Fibroblast of peridontal ligament (primary cell): ENCODE measurements at regions not wholly inside any gene's neighbourhood (a gene's known extent, or its start where the extent isn't known, plus 50 kb on each side); places are given as distances from the start of the nearest gene placed in this dataset.

Experiments
- DNase-seq: peaks from one replicate; pipeline ENCODE4 v3.0.0-alpha.2; 2010; ENCODE audit errors: extremely low read depth

DNA sequence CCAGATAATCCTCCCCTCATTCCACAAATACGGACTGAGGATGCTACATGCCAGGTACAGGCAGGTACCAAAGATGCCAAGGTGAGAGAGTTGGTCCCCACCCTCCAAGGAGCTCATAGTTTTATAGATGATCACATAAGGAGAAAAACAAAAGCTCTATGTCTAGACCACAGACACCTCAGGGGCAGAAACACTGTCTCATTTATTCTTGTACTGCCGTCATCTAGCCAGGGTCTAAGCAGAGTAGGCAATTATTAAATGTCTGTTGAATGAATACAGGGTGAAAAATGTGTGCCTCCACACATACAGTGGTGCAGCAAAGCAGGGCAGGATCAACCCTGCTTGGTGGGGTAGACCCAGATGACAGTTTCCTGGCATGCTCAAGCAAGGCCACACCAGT is 439.8 kb upstream of the JARID2 start:
- no peak for DNase-seq

DNA sequence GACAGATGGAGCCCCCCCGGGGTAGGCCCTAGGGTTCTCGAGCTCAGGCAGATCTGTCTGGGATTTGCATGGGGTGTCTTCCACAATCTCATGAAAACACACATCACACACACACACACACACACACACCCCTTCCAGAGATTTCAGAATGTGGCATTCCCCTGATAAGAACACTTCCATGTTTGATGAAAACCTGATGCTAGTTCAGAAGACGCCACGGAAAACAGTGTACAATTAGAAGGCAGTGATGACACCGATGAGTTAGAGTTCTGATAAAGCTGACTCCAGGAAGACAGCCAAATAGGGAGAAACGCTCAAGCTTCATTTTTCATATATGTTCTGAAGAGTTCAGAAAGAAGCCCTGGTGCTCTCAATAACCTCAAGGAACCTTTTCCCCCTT is 438.7 kb upstream of the JARID2 start:
- no peak for DNase-seq

DNA sequence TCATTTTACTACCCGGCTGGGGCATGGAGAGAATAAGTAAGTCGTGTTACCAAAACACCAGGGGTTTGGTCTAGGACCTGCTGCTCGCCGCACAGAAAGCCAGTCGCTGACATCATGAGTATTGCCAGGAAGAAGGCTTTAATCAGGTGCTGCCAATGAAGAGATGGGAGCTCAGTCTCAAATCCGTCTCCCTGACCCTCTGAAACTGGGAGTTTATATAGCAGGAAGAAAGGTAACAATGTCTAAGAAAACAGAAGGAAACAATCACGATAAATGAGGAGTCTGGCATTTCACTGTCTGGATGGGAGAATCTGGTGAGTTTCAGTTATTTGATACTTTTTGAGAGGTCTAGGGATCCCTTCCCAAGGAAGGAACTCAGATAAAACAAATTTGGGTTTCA is 437.9 kb upstream of the JARID2 start:
- DNase-seq, result no peak

DNA sequence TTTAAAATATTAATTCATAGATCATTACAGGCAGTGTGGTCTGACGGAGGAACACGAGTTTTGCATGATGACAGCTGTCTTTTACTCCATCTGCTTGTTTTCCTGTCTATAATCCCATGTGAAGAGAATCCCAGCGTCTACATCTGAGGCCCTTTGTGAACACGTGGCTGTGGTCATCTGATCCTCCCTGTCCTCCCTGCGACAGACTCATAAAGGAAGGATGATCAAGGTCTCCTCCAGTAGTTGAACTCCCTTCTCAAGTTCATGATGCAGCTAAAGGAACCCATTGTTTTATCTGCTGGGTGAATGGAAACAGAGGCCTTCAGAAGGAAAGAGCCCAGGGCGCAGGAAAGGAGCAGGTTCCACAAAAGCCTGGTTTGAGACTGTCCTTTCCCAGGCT is 435.8 kb upstream of the JARID2 start:
- no peak for DNase-seq

DNA sequence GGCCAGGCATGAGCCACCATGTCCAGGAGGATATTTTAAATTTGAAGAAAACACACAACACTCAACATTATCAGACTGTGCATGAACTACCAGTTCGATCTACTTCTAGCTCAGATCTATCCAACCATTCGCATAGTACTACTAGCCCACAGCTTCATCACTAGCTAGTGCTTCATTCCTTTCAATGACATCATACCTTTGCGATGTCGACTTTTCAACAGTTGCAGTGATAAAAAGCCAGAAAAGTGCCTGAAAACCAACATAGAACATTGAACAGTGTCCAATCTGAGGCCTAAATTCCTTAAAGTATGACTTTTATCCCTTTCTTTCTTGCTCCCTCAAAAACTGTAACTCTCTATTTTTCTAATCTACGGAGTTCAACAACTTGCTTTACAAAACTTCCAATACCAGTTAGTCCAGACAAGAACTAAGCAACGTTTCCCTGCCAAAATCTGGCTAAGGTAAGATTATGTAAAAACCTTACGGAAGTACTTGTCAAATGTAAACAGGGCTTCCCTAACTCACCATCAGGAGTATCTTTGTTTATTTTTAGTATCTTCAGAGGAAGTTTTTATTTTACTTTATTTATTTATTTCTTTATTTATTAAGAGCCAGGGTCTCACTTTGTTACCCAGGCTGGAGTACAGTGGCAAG is 434.0 kb upstream of the JARID2 start:
- DNase-seq, result no peak

DNA sequence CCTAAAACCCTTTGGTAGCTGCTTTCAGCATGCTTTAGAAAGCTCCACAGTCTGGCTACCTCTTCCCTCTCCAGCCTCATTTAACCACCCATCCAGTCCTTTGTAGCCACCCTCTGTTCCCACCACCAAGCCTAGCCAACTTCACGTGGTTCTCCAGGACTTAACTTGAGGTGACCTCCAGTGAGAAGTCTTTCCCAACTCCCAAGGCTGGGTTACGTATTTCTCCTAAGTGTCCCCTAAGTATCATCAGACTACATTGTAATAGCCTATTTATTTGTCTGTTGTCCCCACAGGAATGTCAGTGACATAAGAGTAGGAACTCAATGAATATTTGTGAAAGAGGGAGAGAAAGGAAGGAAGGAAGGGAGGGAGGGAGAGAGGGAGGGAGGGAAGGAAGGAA is 431.9 kb upstream of the JARID2 start:
- DNase-seq, result peak; percentile 51

DNA sequence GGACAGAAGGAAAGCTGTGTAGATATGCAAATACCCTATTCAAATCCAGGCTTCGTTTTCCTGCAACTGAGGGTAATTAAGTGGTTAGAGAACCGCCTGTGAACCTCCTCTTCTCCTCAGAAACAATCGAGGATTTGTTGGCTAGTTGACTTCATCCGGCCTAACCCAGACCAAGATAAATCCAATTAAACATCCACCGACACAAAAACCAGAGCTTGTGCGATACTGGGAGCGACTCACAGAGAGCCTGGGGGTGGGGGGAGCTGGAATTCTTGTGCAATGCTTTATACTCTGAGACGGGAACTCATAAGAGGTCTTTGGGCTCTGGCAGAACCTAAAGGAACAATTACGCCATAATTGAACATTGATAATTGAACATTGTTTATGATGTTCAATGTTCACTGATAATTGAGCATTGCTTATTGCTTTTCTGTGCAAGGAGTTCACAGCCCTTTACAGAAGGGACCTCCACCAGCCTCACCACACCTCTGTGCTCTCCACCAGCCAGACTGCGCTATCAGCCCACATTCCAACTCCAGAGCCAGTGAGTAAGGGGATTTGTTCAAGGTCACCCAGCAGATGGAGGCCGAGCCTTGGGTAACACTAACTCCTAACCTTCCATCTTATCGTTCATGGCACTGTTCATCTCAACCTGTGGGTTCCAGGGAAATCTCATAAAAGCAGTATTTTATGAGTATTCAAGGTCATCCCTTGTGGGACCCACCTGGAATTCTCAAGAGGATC is 429.6 kb upstream of the JARID2 start:
- DNase-seq, result no peak

DNA sequence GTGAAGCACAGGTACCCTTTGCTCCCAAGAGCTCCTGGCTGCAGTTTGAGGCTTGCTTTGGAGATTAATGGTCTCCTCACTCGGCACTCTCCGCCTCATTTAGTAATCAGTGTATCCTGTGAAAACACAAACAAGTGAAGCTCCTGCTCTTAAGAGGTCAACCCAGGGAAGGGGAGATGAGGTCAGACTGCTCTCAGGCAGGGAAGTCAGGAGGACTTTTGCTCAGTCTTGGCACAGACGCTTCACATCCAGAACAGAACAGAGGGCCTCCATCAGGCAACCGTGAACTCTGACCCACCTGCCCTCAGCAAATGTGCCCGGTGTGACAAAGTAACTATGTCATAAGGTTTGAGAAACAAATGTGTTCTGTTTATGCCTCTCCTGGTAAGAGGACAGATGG is 428.8 kb upstream of the JARID2 start:
- DNase-seq, result no peak

DNA sequence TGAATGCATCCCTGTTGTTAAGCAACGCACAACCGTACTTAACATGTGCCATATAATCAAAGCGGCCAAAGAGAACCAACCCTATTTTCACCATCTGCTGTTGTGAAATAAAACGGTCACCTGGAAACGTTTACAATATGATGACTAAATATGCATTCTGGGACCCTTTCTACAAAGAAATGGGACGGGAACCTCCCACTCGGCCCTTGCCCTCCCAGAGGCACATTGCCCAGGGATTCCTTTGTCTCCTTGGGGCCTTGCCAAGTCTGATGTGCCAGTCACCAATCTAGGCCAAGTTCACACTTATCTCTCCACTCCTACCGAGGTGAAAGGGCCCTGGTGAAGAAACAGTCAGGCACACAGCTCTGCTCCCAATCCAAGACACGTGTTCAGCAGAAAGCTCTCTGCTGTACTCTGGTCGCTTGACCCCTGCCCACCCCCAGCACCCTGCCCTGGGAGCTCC is 427.4 kb upstream of the JARID2 start:
- no peak for DNase-seq

DNA sequence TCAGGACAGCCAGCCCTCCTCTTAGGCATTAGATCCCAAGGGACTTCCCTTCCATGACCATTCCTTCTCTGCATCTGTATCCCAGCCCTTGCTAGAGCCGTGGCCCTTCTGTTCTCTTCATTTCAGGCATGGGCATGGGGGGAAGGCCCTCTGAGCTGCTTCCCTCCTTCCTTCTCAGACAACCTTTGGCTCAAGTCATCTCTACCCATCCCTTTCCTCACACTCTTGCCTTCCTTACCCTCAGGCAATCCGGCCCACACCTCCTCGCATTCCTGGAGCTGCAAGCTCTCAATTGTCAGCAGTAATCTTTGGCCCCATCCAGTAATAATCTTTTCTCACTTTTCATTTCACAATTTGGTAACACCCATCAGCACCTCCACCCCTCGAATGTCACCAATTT is 426.9 kb upstream of the JARID2 start:
- no peak for DNase-seq

DNA sequence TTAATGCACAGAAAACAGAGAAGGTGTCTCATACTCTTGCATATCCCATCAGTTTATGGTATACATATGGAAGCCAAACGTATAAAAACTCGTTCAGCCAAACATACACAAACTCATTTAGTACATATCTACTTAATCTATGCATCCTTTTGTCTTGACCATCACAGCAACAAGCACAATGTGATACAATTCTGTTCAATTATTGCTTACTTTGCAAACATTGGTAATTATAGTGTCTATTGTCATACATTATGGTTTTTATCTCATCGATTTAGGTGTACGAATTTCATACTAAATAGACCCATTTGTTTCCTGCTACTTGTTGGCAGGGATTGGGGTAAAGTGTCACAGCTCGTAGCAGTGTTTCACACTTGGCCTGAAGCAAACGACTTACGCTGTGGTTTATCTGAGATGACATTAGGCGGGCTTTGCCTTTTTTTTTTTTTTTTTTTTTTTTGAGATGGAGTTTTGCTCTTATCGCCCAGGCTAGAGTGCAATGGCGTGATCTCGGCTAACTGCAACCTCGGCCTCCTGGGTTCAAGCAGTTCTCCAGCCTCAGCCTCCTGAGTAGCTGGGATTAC is 425.9 kb upstream of the JARID2 start:
- DNase-seq, result no peak

DNA sequence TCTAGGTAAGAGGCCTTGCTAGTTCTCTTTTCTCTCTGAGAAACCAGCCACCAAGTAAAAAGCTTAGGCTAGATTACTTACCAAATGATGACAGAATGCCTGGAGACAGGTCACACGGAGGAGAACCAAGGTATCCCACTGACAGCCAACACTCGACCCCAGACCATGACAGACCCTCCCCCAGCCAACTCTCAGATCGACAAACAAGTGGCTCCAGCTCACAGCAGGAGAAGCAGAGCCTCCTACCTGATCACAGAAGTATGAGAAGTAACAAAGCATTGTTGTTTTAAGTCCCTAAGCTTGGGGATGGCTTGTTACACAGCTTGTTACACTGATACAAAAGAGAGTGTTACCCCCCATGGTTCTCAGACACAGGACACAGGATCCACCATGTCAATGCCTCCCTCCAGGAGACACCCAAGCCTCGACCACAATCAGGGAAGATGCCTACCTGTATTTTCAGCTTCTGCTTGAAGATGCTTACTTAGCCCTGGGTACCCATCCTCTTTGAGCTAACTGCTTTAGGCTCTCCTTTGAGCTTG is 423.8 kb upstream of the JARID2 start:
- DNase-seq, result no peak

DNA sequence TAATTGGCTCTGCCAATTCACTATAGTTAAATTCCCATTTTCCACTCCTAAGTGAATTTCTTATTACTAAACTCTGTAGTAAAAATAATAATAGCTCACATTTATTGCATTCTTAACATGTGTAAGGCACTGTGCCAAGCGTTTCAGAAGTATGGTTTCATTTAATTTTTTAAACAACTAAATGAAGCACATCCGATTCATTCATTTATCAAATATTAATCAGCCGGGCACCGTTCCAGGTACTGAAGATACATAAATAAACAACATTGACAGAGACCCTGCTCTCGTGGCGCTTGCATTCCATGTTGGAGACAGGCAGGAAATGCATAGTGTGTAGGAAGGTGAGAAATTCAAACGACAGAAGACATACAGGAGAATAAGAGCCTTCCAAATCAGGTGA is 423.2 kb upstream of the JARID2 start:
- no peak for DNase-seq

DNA sequence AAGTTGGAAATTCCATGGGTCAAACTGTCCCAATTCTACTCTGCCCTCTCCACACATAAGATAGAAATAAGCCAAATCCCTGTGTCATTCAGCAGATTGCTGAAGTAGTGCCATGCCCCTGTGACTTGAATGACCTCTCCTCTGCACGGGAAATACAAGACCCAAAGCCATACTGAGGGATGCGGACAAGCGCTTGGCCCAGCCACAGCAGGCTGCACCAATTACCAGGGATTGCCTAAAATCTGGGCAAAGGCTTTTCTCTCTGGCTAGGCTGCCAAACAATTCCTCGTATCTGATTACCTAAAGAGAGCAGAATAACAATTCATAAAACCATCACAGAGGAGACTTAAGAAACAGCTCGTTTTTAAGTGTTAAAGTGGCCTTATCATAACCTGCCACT is 421.8 kb upstream of the JARID2 start:
- DNase-seq, result peak; percentile 72

DNA sequence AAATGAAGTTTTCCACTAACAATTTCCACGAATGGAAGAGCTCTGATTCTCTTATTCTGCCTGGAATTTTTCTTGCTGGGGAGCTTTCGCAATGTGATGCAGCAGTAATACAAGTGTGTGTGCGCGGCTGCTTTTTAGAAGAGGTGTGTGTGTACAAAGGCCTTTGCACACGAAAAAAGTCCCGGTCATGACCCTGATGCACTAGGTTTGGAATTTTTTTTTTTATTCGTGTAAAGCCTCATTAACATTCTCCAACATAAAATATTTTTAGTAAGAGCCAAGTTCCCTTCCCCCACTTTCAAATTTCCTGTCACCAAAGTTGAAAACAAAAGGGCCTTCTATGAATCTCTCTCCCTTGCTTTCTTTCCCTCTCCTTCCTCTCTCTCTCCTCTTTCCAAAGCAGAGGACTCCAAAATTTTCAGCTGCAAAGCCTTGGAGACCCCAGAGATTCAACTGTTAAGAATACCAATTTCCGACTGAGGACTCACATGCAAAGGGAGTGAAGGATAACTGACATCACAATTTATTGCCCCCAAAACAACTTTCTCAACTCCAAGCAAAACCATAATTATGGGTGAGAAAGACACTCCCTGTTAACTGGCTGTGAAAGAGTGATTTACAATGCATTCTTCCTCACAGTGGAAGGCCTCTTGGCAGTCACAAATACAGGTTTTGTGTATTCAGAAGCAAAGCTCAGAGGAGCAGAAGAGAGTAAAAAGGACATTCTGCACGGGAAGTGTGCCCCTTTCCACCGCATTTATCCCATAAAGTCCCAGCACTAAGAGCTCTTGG is 421.2 kb upstream of the JARID2 start:
- no peak for DNase-seq

DNA sequence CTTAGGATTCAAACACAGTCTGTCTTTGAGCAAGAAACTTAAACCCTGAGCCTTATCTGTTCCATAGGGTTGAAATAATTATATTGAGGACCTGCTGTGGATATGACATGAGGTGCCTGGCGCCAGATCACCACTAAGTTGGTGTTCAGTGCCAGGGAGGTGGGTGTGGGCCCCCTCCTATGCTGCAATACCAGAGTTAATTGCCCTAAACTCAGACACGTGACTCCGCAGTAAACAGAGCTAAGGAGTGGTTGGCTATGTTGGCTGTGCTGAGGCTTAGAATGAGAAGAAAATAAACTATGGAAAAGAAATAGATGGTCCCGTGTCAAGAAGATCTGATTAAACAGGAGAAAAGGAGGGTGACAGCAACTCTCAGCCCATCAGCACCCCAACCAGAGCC is 419.4 kb upstream of the JARID2 start:
- DNase-seq, result no peak

DNA sequence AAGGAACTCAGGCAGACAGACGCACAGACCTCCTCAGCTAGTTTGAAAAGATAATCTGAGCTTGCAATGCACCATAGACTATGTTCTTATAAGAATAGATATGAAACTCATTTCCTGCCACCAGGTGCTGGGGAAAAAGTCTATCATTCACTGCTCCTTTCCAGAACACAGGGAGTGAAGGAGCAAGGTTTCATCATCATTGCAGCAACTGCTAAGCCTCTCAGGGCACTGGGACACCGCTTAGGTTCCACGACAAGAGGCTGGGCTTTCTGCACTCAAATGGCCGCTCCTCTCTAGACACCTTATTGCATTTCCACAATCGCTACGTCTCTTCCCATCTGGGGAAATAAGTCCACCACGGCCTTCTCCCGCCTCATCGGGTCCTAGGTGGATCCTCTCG is 418.5 kb upstream of the JARID2 start:
- no peak for DNase-seq

DNA sequence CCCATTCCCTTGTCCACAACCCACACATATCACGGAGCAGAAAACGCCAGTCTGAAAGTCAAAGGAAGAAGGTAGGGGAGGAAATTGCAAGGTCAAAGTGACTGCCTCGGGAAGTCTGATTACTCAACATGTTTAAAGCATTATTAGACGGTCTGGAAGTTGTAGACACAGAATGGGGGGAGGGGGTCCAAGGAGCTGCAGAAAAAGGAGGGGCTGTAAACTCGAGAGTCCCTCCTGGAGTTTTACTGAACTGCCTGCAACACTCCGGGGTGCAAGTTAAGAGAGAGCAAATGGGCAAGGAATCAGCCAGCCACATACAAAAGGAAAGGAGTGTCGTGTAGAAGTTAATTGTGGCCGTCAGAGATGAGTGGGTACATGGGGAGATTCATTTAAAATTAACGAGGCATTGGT is 417.7 kb upstream of the JARID2 start:
- DNase-seq, result no peak

DNA sequence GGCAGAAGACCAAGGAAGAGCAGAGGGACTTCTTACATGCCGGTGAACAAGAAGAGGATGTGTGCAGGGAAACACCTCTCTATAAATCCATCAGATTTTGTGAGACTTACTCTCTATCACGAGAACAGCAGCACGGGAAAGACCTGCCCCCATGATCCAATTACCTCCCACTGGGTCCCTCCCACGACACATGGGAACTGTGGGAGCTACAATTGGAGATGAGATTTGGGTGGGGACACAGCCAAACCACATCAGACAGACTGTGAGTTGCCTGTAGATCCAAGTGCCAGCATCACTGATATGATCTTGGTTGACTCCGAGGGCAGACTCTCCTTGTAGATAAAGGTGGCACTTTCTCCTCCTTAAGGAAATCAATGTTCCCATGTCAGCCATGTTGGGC is 414.8 kb upstream of the JARID2 start:
- DNase-seq, result no peak

DNA sequence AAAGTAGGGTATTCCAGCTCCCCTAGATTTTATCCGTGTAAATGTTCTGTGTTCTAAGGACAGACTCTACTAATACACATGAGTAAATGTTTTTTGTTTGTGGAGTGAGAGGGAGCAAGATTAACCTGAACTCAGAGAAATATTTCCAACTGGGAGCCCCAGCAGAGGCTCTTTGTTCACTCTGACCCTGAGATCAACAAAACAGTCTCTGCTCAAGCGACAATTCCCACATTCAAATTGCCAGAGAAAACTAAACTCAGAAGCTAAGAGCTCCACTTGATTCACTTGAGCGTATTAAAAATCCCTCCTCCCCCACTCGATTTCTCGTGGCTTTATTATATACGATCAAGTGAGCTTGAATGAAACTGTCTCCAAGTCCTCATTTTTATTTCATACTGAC is 413.9 kb upstream of the JARID2 start:
- no peak for DNase-seq

DNA sequence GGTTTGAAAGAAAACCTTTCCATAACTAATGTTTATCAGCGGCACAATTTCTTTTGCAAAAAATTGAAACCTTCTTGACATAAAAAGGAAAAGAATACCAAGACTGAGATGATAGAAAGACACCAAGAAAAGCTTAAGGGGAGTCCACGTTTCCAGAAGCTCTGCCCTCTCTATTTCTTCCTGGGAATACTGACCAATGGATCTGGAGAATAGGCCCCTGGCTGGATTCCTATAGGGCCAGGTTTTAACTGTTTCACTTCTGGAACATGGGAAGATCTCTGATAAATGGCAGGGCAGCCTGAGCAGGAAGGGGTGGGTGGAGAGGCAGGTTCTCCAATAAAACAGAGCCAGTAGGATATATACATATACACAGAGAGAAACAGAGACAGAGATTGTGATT is 413.4 kb upstream of the JARID2 start:
- no peak for DNase-seq

DNA sequence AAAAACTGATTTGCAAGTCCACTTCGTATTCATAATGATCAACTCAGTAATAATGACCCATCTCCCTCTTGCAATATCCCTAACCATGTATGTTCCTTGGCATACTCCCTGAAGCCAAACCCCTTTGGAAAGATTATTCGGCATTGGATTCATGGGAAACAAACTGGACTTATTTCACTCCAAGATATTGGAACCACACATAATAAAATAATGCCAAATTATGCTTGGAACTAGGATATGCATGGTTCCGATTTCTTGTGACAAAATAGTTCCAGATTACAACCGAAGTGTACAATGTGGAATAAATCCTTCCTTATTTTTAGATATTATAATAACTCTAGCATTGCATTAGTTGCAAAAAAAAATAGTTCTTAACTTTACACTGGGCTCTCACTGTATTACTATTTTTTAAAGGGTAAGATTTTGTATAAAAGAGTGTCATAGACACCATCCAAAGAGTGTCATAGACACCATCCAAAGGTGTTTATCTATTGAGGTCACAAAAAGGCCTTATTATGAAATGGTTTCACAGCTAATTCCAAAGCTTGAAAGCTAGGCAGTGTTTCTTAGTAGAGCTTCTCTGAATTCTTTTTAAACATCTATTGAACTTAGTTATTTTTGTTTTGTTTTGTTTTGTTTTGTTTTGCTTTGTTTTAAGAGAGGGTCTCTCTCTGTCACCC is 410.9 kb upstream of the JARID2 start:
- DNase-seq, result no peak
